ENCODE measurements at regions not wholly inside any gene's neighbourhood (a gene's known extent, or its start where the extent isn't known, plus 50 kb on each side); places are given as distances from the start of the nearest gene placed in this dataset.
"Not testable (repeated sequence)": the region's sequence is repeated elsewhere in the genome, so short reads cannot be mapped to it uniquely, and the experiment has no call there.

DNA sequence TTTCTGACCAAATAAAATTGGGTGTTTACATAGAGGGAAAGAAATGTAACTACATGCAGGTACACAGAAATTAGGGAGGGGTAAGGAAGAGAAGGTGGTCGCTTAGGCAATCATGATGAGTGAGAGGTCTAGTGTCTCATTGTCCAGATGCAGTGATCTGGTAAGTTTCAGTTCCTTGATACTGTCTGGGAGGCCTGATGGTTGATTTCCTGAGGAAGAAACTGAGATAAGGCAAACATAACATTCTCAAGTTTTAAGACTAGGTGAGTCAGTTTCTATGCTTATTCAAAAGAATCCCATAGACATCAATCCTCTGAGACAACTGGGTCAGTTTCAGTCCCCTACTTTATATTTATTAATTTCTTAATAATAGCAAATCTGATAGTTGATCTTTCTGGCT, 843.3 kb upstream of the CDH10 start:
- intact Hi-C loops (cut with DNase I): no loop called here
- ATAC-seq (no peak), DNase-seq (no peak)

DNA sequence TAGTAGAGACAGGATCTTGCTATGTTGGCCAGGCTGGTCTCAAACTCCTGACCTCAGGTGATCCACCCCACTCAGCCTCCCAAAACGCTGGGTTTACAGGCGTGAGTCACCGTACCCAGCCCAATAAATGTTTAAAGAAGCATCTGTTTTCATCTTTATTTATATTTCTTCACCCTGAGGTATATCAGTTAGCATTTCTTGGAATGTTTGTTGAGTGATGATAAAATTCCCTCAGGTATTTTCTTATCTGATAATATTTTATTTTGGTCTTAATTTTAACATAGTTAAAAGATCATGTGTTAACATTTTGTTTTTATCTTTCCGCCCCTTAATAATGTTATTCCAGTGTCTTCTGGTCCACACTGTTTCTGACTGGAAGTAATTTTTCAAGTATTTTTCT, 839.6 kb upstream of the CDH10 start:
- no peak for ATAC-seq
- DNase-seq: no peak
- intact Hi-C loops (cut with DNase I): no loop called here

DNA sequence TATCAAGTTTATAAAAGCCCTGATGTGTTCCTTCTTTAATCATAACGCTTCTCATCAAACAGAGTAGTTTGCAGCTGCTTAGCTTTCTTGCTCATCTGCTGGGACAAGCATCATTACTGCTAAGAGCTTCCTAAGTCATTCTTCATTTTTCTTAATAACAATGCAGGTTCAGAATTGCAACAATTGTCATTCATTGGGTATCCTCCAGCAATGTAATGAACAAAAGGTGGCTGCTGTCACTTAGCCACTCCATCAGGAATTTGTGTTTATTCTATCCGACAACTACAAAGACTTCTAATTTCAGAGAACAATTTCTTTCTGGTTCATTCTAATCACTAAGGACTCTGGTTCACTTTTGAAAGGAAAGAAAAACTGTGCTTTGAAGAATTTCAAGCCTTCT, 836.7 kb upstream of the CDH10 start:
- DNase-seq: no peak
- intact Hi-C loops (cut with DNase I): no loop called here
- ATAC-seq: no peak

DNA sequence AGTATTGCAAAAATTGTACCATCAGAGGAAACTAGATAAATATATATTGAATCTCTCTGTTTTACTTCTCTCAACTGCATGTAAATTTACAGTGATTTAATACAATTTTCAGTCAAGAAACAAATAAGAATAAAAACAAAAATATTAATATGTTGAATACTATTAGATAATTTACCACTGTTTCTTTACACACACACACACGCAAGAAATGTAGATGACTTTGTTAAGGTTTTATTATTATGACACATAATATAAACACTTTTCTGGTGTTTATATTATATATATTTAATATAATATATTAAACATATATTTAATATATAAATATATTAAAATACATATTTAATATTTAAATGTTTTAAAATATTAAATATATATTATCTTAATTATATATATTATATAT, 814.3 kb upstream of the CDH10 start:
- intact Hi-C loops (cut with DNase I): no loop called here
- ATAC-seq (no peak), DNase-seq (no peak)

DNA sequence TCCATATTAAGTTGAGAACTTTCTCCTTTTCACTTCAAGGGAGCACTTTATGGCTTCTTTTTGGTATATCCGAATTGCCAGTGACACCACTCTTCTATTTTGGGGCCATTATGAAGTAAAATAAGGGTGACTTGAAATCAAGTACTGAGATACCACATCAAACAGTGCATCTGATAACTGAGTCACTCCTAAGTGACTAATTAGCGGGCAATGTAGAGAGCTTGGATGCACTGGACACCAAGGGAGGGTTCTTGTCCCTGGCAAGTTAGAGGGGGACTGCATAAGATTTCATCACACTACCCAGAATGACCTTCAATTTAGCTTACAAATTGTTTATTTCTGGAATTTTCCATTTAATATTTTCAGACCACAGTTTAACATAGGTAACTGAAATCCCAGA, 813.9 kb upstream of the CDH10 start:
- intact Hi-C loops (cut with DNase I): no loop called here
- ATAC-seq: no peak
- no peak for DNase-seq

DNA sequence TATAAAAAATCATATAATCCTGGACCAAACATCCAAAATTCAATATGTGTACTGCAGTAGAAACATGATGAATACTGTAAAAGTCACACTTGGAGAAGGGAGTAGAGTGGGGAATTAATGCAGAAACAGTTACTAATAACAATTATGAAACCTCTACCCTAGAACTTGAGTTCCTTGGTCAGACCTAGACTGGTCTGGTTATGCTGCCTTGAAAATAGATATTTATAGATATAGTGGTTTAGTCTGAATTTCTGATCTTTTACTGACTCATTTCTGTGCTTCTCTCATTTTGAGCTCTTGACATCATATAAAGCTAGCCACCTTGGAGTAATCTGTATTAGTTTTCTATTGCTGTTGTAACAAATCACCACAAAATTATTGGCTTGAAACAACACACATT, 808.7 kb upstream of the CDH10 start:
- intact Hi-C loops (cut with DNase I): no loop called here
- ATAC-seq: no peak
- no peak for DNase-seq

DNA sequence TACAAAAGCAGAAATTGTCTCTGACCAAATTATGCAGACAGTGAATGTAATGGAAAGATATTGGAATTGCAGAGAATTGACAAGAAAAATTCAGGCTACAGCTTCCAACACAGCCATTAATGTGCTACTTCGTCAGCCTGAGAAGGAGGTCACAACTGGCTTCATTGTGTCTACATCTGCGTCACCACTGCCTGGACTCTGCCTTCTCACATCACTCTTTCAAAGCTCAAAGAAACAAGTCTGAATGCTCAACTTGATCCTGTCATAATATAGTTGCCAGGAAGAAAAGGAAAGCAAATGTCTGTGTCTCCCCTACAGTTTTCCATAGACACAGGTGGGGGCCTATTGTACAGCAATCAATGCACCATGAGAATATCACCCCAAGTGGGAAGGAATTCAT, 806.5 kb upstream of the CDH10 start:
- intact Hi-C loops (cut with DNase I): no loop called here
- no peak for DNase-seq

DNA sequence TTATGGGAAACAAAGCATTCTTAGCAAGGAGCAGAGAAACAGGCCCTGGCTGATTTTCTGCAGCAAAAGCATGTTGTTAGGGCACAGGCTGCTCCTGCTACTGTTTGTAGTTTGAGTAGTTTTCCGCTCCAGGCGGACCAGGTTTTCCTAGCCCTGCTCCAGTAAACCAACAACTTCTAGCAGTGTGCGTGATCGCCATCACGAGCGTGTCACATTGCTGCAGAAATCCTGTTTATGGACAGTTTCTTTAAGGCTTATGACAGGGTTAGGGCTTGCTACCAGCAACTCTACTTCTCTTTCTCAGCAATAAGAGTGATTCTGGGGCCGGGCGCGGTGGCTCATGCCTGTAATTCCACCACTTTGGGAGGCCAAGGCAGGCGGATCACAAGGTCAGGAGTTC, 803.9 kb upstream of the CDH10 start:
- ATAC-seq: no peak
- intact Hi-C loops (cut with DNase I): no loop called here
- no peak for DNase-seq

More for the DNA sequence above, 806.5 kb upstream of the CDH10 start:
- ATAC-seq: no peak

DNA sequence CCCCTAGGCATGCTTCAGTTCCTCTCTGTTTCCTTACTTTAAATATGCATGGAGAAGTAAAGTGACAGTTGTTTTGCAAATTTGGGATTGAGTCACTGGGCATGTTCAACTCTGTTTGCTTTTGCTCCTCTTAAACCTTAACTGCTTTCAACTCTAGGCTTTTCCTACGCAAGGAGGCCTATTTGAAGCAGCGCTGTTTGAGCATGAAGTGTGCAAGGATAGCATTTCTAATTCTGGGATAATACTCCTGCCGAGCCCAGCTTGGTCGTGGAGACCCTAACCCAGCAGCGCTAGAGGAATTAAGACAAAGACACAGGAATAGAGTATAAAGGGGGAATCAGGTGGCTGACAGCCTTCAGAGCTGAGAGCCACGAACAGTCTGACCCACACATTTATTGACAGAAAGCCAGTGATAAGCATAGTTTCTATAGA, 803.4 kb upstream of the CDH10 start:
- ATAC-seq (no peak), DNase-seq (no peak)
- intact Hi-C loops (cut with DNase I): no loop called here

DNA sequence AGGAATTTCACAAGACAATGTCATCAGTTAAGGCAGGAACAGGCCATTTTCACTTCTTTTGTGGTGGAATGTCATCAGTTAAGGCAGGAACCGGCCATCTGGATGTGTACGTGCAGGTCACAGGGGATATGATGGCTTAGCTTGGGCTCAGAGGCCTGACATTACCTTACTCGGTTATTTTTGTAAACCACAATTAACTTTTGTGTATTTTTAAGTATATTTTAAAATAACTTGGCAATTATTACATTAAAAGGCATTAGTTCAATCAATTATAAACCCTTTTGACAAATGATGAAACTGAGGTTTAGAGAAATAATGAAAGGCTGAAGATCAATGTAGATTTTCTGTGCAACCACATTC, 801.3 kb upstream of the CDH10 start:
- ATAC-seq; intact Hi-C loops (cut with DNase I); DNase-seq: not testable (repeated sequence)

DNA sequence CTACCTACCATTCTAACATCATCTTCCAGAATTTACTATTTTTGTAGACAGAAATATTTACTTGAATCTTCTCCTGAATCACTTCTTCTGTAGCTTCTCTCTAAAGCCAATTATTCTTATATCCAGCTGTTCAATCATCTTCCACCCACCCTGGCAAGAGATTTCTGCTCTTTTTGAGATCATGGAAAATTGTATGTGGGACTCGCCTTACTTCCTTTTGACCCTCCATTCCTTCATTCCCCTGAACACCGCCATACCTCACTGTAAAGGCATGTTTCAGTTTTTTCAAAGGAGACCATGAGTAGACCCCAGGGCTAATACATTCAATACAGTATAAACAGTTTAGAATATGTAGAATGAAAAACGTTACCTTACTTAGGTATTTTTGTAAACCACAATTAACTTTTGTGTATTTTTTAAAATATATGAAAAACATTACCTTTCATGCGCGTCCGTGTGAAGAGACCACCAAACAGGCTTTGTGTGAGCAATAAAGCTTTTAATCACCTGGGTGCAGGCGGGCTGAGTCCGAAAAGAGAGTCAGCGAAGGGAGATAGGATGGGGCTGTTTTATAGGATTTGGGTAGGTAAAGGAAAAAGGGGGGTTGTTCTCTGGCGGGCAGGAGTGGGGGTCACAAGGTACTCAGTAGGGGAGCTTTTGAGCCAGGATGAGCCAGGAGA, 800.7 kb upstream of the CDH10 start:
- ATAC-seq; intact Hi-C loops (cut with DNase I); DNase-seq: not testable (repeated sequence)

DNA sequence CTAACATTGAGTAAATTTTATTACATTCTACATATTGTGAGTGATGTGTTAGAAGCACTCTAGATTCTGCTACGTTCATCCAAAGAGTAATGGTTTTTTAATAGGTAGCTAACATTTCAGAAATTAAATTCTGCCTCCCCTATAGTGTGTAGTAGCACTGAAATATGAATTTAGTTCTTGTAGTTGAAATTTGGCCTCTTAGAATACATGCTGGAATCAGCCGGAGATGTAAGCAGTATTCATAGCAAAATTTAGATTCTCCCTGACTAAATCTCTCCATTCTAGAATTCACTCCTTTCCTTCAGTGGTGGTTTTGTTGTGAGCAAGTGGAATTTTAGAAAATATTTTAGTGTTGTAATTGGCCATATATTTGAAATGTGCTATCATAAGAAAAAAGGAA, 799.9 kb upstream of the CDH10 start:
- no peak for ATAC-seq
- DNase-seq: no peak
- intact Hi-C loops (cut with DNase I): no loop called here

DNA sequence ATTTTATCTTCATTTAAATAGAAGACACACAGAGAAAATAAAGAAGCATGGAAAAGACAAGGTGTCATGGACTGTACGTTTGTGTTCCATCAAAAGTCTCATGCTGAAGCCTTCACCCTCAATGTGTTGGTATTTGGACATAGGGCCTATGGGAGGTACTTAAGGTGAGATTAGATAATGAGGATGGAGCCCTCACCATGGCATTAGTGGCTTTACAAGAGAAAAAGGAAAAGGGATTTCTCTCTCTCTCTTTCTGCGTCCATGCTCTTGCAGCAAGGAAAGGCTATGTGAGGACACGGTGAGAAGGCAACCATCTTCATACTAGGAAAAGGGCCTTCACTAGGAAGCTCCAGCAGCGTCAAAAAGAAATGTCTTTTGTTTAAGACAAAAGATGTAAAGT, 797.0 kb upstream of the CDH10 start:
- ATAC-seq: no peak
- intact Hi-C loops (cut with DNase I): no loop called here
- no peak for DNase-seq

DNA sequence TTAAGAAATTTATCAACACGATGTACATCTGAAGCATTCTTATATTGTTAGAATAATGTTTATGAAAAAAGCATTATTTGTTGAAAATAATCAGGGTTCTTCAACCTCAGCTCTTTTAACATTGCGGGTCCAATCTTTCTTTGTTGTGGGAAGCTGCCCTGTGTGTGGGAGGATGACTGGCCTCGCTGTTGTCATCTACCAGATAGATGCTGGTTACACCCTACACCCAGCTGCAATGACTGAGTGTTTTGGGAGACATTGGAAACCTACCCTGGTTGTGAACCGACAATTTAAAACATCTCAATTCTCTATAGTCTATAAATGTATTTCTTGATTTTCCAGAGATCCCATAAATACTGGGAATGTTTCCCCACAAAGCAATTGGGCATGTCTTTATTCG, 794.2 kb upstream of the CDH10 start:
- ATAC-seq (no peak), DNase-seq (no peak)
- intact Hi-C loops (cut with DNase I): no loop called here

DNA sequence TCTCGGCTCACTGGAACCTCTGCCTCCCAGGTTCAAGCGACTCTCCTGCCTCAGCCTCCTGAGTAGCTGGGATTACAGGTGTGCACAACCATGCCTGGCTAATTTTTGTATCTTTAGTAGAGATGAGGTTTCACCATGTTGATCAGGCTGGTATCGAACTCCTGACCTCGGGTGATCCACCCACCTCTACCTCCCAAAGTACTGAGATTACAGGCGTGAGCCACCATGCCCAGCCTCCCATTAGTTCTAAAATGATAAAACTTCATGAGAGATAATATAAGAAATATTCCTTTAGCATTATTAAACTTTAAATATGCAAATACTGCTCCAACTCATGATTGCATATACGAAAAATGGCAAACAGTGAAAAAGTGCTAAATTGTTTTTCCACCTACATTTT, 793.6 kb upstream of the CDH10 start:
- ATAC-seq; intact Hi-C loops (cut with DNase I); DNase-seq: not testable (repeated sequence)

DNA sequence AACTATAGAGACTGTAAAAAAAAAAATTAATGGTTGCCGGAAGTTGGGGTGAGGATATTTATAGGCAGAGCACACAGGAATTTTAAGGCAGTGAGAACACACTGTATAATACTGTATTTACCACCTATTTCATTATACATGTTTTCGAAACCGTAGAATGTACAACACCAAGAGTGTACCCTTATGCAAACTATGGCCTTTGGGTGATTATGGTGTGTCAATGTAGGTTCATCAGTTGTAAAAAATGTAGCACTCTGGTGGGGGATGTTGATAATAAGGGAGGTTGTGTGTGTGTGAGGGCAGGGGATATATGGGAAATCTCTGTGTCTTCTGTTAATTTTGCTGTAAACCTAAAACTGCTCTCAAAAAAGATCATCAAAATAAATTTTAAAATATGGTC, 791.7 kb upstream of the CDH10 start:
- intact Hi-C loops (cut with DNase I): no loop called here
- ATAC-seq: no peak
- DNase-seq: no peak

DNA sequence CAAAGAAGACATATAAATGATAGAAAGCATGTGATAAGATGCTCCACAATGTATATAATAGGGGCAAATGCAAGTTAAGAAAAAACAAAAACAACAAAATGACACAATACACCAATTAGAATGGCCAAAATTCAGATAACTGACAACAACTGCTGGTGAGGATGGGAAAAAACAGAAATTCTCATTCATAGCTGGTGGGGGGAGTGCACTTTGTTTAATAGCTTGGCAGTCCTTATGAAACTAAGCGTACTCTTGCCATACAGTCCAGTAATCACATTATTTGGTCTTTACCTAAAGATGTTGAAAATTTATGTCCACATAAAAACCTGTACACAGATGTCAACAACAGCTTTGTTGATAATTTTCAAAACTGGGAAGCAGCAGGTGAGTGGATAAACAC, 791.1 kb upstream of the CDH10 start:
- intact Hi-C loops (cut with DNase I): no loop called here
- no peak for DNase-seq
- ATAC-seq: no peak

DNA sequence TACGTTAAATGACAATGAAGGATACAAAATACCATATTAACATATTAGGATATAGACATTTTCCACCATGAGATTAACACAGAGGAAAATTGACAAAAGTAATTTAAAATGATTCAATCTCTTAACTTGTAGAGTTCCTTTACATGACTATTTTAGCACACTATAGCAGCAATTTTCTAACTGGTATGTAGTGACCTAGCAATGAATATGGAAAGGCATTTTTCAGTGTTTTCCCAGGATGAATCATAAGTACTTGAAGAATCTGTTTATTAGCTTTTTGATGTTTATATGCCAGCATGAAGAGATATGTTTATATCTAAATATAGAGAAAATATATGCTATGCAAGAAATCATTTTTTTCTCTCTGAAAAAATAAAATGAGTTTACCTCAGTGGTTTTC, 782.5 kb upstream of the CDH10 start:
- DNase-seq (no peak), ATAC-seq (no peak)
- intact Hi-C loops (cut with DNase I): no loop called here

DNA sequence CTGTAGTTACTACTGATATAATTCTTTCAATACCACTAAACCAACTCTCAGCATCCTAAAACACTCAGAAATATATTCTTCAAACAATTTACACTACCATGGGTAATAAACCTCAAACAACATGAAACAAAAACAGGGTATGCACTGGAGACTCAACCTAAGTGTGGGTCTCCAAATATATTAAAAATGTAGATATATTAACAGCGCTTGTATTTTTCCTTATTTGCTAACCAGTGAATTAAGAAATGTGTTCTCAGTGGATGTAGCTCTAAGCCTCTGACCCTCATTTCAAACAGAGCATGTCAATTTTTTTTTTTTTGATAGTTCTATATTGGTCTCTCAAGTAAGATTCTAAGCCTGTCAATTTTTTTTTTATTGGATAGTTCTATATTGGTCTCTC, 778.5 kb upstream of the CDH10 start:
- intact Hi-C loops (cut with DNase I): no loop called here
- ATAC-seq (no peak), DNase-seq (no peak)

DNA sequence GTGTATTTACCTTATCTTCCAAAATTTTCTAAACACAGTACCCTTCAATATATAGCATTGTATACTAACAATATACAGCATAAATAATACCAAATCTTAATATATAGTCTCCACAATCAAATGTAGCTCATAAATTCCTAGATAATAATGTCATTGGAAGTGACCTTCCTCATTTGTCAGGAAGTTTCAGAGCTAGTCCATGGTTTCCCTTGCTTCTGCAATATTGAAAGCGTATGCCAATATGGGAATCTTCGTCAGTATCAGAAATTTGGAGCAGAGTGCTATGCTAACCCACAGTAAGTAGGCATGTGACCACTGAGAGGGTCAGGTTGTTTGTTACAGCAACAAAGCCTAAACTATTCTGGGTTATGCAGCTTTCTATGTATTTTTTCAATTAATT, 774.9 kb upstream of the CDH10 start:
- ATAC-seq (no peak), DNase-seq (no peak)
- intact Hi-C loops (cut with DNase I): no loop called here

DNA sequence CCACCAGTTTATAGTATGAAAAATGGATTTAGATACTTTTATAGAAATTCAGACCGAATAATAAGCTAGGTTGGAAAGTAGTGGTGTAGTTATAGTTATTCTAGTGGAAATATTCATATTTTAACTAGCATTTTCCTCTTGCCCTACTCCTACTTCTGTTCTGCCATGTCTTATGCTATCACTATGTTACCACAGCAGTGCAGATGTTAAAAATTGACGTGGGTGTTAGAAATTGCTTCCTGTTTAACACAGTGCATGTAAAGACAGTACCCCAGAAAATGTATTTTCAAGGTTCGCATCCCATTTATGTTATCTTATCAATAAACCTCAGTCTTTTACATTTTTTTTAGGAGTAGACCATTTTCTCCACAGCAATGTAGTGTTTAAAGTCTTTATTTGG, 774.2 kb upstream of the CDH10 start:
- ATAC-seq: no peak
- DNase-seq: no peak
- intact Hi-C loops (cut with DNase I): no loop called here

DNA sequence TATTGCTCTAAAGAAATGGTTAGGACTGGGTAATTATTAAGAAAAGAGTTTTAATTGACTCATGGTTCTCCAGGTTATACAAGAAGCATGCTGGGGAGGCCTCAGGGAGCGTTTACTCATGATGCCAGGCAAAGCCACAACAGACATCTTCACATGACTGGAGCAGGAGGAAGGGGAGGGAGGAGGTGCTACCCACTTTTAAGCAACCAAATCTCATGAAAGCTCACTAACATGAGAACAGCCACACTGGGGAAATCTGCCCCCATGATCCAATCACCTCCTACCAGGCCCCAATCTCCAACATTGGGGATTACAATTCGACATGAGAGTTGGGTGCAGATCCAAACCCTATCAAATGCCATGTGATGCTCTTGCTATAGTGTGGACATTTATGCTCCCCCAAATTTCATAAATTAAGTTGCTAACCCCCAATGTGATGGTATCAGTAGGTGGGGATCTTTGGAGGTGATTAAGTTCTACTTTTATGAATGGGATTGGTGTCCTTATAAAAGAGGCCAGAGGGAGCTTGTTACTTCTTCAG, 773.6 kb upstream of the CDH10 start:
- intact Hi-C loops (cut with DNase I): no loop called here
- DNase-seq (no peak), ATAC-seq (no peak)
